H1 (cell line): ENCODE measurements at regions not wholly inside any gene's neighbourhood (a gene's known extent, or its start where the extent isn't known, plus 50 kb on each side); places are given as distances from the start of the nearest gene placed in this dataset.

Experiments
- CHD7 ChIP-seq: fragments of 300-600 bp; sonication (generic); IDR thresholded peaks from 2 replicates; pipeline ENCODE4 v1.7.1; 2012; ENCODE audit warnings: low read length, moderate library complexity, mild to moderate bottlenecking, inconsistent platforms; ENCODE audit not compliant: insufficient replicate concordance
- EZH2 ChIP-seq: fragments of 200-600 bp; sonication (generic); IDR thresholded peaks from 2 replicates; pipeline ENCODE4 v1.7.1; 2012; ENCODE audit warnings: low read depth, mild to moderate bottlenecking, moderate library complexity, low read length, inconsistent platforms; ENCODE audit not compliant: severe bottlenecking
- HDAC2 ChIP-seq, 2 experiments: fragments of 300-600 bp in 1 of 2; sonication (generic) in 1 of 2; IDR thresholded peaks; 2 replicates each; pipeline ENCODE4 v1.6.1; 2011 to 2012; ENCODE audit warnings: low read depth in 2 of 2, low read length in 2 of 2, mild to moderate bottlenecking in 2 of 2, moderate library complexity in 2 of 2, borderline replicate concordance in 1 of 2, inconsistent platforms in 1 of 2
- JUN ChIP-seq: IDR thresholded peaks from 2 replicates; pipeline ENCODE4 v1.6.1; 2011; ENCODE audit warnings: low read depth, mild to moderate bottlenecking, improper control_type of control experiment, low read length
- JUND ChIP-seq: IDR thresholded peaks from 2 replicates; pipeline ENCODE4 v1.6.1; 2011; ENCODE audit warnings: mild to moderate bottlenecking, improper control_type of control experiment, low read length

DNA sequence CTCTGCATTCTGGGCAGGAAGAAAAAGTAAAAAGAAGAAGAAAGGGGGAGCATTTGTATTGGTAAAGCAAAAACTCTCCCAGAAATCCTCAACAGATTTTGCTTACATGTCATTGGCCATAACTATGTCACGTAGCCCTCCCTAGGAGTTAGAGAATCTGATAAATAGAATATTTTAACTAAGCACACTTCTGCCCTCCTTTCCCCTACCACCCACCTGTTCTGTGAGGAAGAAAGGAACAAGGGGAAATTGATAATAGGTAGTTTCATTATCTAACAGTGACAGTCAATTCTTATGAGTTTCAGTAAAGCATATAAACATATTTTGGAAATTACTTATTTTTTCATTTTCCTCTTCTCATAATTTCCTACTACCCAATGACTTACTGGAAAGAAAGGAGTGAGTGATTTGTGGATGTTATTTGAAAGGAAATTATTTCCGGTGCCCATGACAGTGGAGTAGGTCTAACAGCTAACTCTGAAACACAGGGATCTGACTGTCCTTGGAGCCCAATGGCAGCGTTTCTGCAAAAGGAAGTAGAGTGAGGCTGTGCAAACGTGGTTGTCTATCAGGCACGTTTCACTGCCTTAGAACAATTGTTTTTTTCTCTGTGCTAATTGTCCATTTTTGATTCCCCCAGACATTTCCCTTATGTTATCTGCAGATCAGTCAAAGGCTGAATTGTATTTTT is 128.6 kb upstream of the MDFIC start (continued):
- TF ChIP-seq CHD7 (no peak), JUND (no peak), HDAC2 (IDR thresholded peaks at IDR 0.05; ENCODE audit: borderline replicate concordance in 1 of 2, low read depth in 2 of 2, low read length in 2 of 2) (no peak), EZH2 (no peak), JUN (no peak)
- TF ChIP-seq, all 59 proteins: peak for 0
